GM18511 (cell line): ENCODE measurements at regions not wholly inside any gene's neighbourhood (a gene's known extent, or its start where the extent isn't known, plus 50 kb on each side); places are given as distances from the start of the nearest gene placed in this dataset.

Source experiments
- ATAC-seq: cut with Tn5 transposase; IDR thresholded peaks from one replicate; pipeline ENCODE4 v1.9.1; 2021; ENCODE audit warnings: mild to moderate bottlenecking, moderate library complexity; ENCODE audit not compliant: unreplicated experiment

GRCh38 chr14:85387181-85387580, 142.8 kb upstream of the FLRT2 start:
- no peak for ATAC-seq

- no peak for ATAC-seq
Observed at GRCh38 chr14:85390236-85390635, 139.7 kb upstream of the FLRT2 start.

GRCh38 chr14:85391455-85391854, 138.5 kb upstream of the FLRT2 start:
- no peak for ATAC-seq

- ATAC-seq, result no peak
Observed at GRCh38 chr14:85391892-85392291, 138.1 kb upstream of the FLRT2 start.

GRCh38 chr14:85399186-85399585, 130.8 kb upstream of the FLRT2 start:
- ATAC-seq, result no peak

- no peak for ATAC-seq
Observed at GRCh38 chr14:85400678-85401077, 129.3 kb upstream of the FLRT2 start.

GRCh38 chr14:85401384-85401783, 128.6 kb upstream of the FLRT2 start:
- ATAC-seq, result no peak

GRCh38 chr14:85402569-85403162, 127.3 kb upstream of the FLRT2 start:
- no peak for ATAC-seq

- ATAC-seq, result no peak
Observed at GRCh38 chr14:85409481-85410210, 120.3 kb upstream of the FLRT2 start.

GRCh38 chr14:85412756-85413155, 117.2 kb upstream of the FLRT2 start:
- no peak for ATAC-seq

GRCh38 chr14:85413836-85414526, 116.0 kb upstream of the FLRT2 start:
- no peak for ATAC-seq

- no peak for ATAC-seq
Observed at GRCh38 chr14:85415015-85415712, 114.8 kb upstream of the FLRT2 start.

- ATAC-seq, result no peak
Observed at GRCh38 chr14:85416771-85417170, 113.2 kb upstream of the FLRT2 start.

GRCh38 chr14:85417396-85417795, 112.5 kb upstream of the FLRT2 start:
- ATAC-seq, result no peak

- ATAC-seq, result no peak
Observed at GRCh38 chr14:85418721-85419120, 111.2 kb upstream of the FLRT2 start.

GRCh38 chr14:85420278-85420677, 109.7 kb upstream of the FLRT2 start:
- ATAC-seq, result no peak

- no peak for ATAC-seq
Observed at GRCh38 chr14:85420707-85421106, 109.2 kb upstream of the FLRT2 start.

GRCh38 chr14:85421186-85421877, 108.6 kb upstream of the FLRT2 start:
- ATAC-seq, result no peak

- no peak for ATAC-seq
Observed at GRCh38 chr14:85423889-85424288, 106.1 kb upstream of the FLRT2 start.

GRCh38 chr14:85425507-85425906, 104.4 kb upstream of the FLRT2 start:
- ATAC-seq, result no peak
